OCI-LY1 (cell line): ENCODE measurements at regions not wholly inside any gene's neighbourhood (a gene's known extent, or its start where the extent isn't known, plus 50 kb on each side); places are given as distances from the start of the nearest gene placed in this dataset.

Experiments used
- EZH2 ChIP-seq: fragments of 200-600 bp; sonication (generic), shearing (Covaris generic); IDR thresholded peaks from 2 replicates; pipeline ENCODE4 v1.8.0; 2017; ENCODE audit warnings: borderline replicate concordance, mixed run types, mild to moderate bottlenecking, antibody characterized with exemption, low read length, moderate library complexity, mixed read lengths
- TF ChIP-seq, protein P1 (sequence below): fragments of 200-600 bp; sonication (generic), shearing (Covaris generic); IDR thresholded peaks from 2 replicates; pipeline ENCODE4 v1.5.1; 2017; ENCODE audit warnings: mild to moderate bottlenecking, antibody characterized with exemption, low read length, moderate library complexity, mixed read lengths

DNA sequence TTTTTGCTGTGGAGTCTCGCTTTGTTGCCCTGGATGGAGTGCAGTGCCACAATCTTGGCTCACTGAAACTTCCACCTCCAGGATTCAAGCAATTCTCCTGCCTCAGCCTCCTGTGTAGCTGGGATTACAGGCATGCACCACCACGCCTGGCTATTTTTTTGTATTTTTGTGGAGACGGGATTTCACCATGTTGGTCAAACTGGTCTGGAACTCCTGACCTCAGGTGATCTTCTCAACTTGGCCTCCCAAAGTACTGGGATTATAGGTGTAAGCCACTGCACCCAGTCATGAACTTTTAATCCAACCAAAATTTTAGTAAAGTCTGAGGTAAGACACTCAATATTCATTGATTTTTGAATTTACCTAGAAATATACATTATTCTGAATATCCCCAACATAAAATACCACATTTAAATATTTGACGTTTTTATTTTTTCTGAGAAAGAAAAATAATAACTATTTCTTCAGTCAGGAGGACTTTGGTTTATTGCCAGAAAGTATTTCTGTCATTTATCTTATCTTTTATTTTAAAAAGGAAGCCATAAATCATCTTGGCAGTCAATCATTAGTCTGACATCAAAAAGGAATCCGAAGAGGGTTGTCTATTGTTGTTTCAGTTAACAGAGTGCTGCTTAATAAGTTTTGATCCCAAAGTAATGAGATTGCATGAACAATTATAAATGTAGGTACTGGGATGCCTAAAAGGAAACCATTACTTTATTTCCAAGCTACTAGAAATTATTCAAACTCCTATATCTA is 102.2 kb upstream of the GRIA4 start:
- TF ChIP-seq, protein P1, sequence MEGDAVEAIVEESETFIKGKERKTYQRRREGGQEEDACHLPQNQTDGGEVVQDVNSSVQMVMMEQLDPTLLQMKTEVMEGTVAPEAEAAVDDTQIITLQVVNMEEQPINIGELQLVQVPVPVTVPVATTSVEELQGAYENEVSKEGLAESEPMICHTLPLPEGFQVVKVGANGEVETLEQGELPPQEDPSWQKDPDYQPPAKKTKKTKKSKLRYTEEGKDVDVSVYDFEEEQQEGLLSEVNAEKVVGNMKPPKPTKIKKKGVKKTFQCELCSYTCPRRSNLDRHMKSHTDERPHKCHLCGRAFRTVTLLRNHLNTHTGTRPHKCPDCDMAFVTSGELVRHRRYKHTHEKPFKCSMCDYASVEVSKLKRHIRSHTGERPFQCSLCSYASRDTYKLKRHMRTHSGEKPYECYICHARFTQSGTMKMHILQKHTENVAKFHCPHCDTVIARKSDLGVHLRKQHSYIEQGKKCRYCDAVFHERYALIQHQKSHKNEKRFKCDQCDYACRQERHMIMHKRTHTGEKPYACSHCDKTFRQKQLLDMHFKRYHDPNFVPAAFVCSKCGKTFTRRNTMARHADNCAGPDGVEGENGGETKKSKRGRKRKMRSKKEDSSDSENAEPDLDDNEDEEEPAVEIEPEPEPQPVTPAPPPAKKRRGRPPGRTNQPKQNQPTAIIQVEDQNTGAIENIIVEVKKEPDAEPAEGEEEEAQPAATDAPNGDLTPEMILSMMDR: no peak
- no peak for TF ChIP-seq EZH2
